GM23338 (cell line): ENCODE measurements at regions not wholly inside any gene's neighbourhood (a gene's known extent, or its start where the extent isn't known, plus 50 kb on each side); places are given as distances from the start of the nearest gene placed in this dataset.

Experiments used
- ATAC-seq: fragments of 200-7000 bp; cut with Tn5 transposase; 3 replicates; pipeline ENCODE4 v1.9.1; 2020
- DNase-seq: peaks from one replicate; pipeline ENCODE4 v3.0.0-alpha.2; 2015; ENCODE audit warnings: low spot score
- H2AFZ ChIP-seq: fragments of 200-600 bp; sonication (generic); 2 replicates; pipeline ENCODE4 v1.8.0; 2016; ENCODE audit warnings: antibody characterized with exemption, mild to moderate bottlenecking, moderate library complexity
- H3F3A ChIP-seq: fragments of 200-600 bp; sonication (generic); replicated peaks from 2 replicates; pipeline ENCODE4 v1.8.0; 2017; ENCODE audit warnings: antibody characterized with exemption, mixed run types, low read depth
- H3K27ac ChIP-seq: fragments of 200-600 bp; sonication (generic); 2 replicates; pipeline ENCODE4 v1.6.1; 2016; ENCODE audit warnings: low read depth
- H3K27me3 ChIP-seq: fragments of 200-600 bp; sonication (generic); 2 replicates; pipeline ENCODE4 v1.8.0; 2016; ENCODE audit warnings: mild to moderate bottlenecking, mixed run types, moderate library complexity; ENCODE audit not compliant: insufficient read depth
- H3K36me3 ChIP-seq: fragments of 200-600 bp; sonication (generic); 2 replicates; pipeline ENCODE4 v1.8.0; 2016; ENCODE audit warnings: mild to moderate bottlenecking; ENCODE audit not compliant: insufficient read depth
- H3K4me1 ChIP-seq: fragments of 200-600 bp; sonication (generic); 2 replicates; pipeline ENCODE4 v1.8.0; 2016; ENCODE audit warnings: mild to moderate bottlenecking, moderate library complexity; ENCODE audit not compliant: insufficient read depth
- H3K4me2 ChIP-seq: fragments of 200-600 bp; sonication (generic); 2 replicates; pipeline ENCODE4 v1.7.1; 2017; ENCODE audit warnings: mixed run types
- H3K4me3 ChIP-seq: fragments of 200-600 bp; sonication (generic); 2 replicates; pipeline ENCODE4 v1.6.1; 2016; ENCODE audit warnings: mixed run types
- H3K79me2 ChIP-seq: fragments of 200-600 bp; sonication (generic); replicated peaks from 2 replicates; pipeline ENCODE4 v1.8.0; 2017; ENCODE audit warnings: mild to moderate bottlenecking; ENCODE audit not compliant: insufficient read depth
- H3K9me2 ChIP-seq: fragments of 200-600 bp; sonication (generic); 2 replicates; pipeline ENCODE4 v1.8.0; 2017; ENCODE audit not compliant: insufficient read depth
- H4K20me1 ChIP-seq: fragments of 200-600 bp; sonication (generic); replicated peaks from 2 replicates; pipeline ENCODE4 v1.8.0; 2017; ENCODE audit warnings: mild to moderate bottlenecking; ENCODE audit not compliant: insufficient read depth
- H3K27ac Mint-ChIP-seq: 2 replicates; pipeline ENCODE4 v1.8.0; 2020; ENCODE audit warnings: inconsistent platforms, mild to moderate bottlenecking, moderate library complexity, mixed read lengths
- H3K27me3 Mint-ChIP-seq: 3 replicates; pipeline ENCODE4 v1.8.0; 2022; ENCODE audit warnings: low read depth, mild to moderate bottlenecking, moderate library complexity, mixed read lengths, inconsistent platforms; ENCODE audit not compliant: insufficient read depth, poor library complexity
- H3K36me3 Mint-ChIP-seq: 3 replicates; pipeline ENCODE4 v1.8.0; 2021; ENCODE audit warnings: low read depth, mild to moderate bottlenecking, inconsistent platforms, moderate library complexity, mixed read lengths
- H3K4me1 Mint-ChIP-seq: 3 replicates; pipeline ENCODE4 v1.8.0; 2020; ENCODE audit warnings: mild to moderate bottlenecking, inconsistent platforms, mixed read lengths
- H3K4me3 Mint-ChIP-seq: 3 replicates; pipeline ENCODE4 v1.8.0; 2021; ENCODE audit warnings: moderate library complexity, mild to moderate bottlenecking, inconsistent platforms, mixed read lengths
- H3K9me3 Mint-ChIP-seq: 3 replicates; pipeline ENCODE4 v1.8.0; 2020; ENCODE audit warnings: moderate library complexity, mild to moderate bottlenecking, inconsistent platforms, mixed read lengths
- CREB1 ChIP-seq: fragments of 250-450 bp; sonication (Bioruptor Pico); IDR thresholded peaks from 2 replicates; pipeline ENCODE4 v1.5.0; 2020; ENCODE audit warnings: low read depth, mild to moderate bottlenecking, moderate library complexity
- CTCF ChIP-seq, 2 experiments: fragments of 200-600 bp in 1 of 2; sonication (generic) in 1 of 2; conservative IDR thresholded peaks; 2 replicates each; pipeline versions ENCODE4 v1.5.1 to v1.6.1; 2016 to 2017; ENCODE audit warnings: antibody characterized with exemption in 2 of 2, low read depth in 2 of 2, mild to moderate bottlenecking in 2 of 2, moderate library complexity in 1 of 2
- ETS1 ChIP-seq: IDR thresholded peaks from 2 replicates; pipeline ENCODE4 v1.6.1; 2016; ENCODE audit warnings: antibody characterized with exemption
- EZH2 ChIP-seq: fragments of 200-600 bp; sonication (generic); IDR thresholded peaks from one replicate; pipeline ENCODE4 v1.8.0; 2017; ENCODE audit warnings: antibody characterized with exemption, mild to moderate bottlenecking, low read depth; ENCODE audit not compliant: unreplicated experiment
- EZH2phosphoT487 ChIP-seq: fragments of 200-600 bp; sonication (generic); IDR thresholded peaks from one replicate; pipeline ENCODE4 v1.8.1; 2018; ENCODE audit warnings: antibody characterized with exemption; ENCODE audit not compliant: unreplicated experiment
- JUNB ChIP-seq: IDR thresholded peaks from one replicate; pipeline ENCODE4 v1.6.1; 2016; ENCODE audit warnings: antibody characterized with exemption; ENCODE audit not compliant: unreplicated experiment
- NANOG ChIP-seq: IDR thresholded peaks from 2 replicates; pipeline ENCODE4 v1.6.1; 2016; ENCODE audit warnings: antibody characterized with exemption, borderline replicate concordance
- POLR2AphosphoS5 ChIP-seq: IDR thresholded peaks from 2 replicates; pipeline ENCODE4 v1.6.1; 2016; ENCODE audit warnings: antibody characterized with exemption, low read depth
- REST ChIP-seq: IDR thresholded peaks from one replicate; pipeline ENCODE4 v1.6.1; 2018; ENCODE audit warnings: antibody characterized with exemption; ENCODE audit not compliant: unreplicated experiment
- STAT1 ChIP-seq: IDR thresholded peaks from one replicate; pipeline ENCODE4 v1.6.1; 2016; ENCODE audit warnings: antibody characterized with exemption; ENCODE audit not compliant: unreplicated experiment
- ZNF114 ChIP-seq: fragments of 250-450 bp; sonication (Bioruptor Pico); IDR thresholded peaks from 2 replicates; pipeline ENCODE4 v1.5.0; 2020; ENCODE audit warnings: mild to moderate bottlenecking, moderate library complexity
- ZNF331 ChIP-seq: fragments of 250-450 bp; sonication (Bioruptor Pico); IDR thresholded peaks from 2 replicates; pipeline ENCODE4 v1.5.0; 2020; ENCODE audit warnings: low read depth, mild to moderate bottlenecking, moderate library complexity
- ZNF462 ChIP-seq: fragments of 250-450 bp; sonication (Bioruptor Pico); IDR thresholded peaks from 2 replicates; pipeline ENCODE4 v1.5.0; 2020; ENCODE audit warnings: mild to moderate bottlenecking, moderate library complexity

- no peaks in the 10 kb centered on the region for H3K79me2 ChIP-seq
- H3K27me3 Mint-ChIP-seq = no peaks in the 10 kb centered on the region
- H3K27ac ChIP-seq = no peak overlapping the region
- DNase-seq = no peak
- H3K9me3 Mint-ChIP-seq = peaks cover 19% of the 10 kb centered on the region
- no peak for TF ChIP-seq STAT1
- no peak for TF ChIP-seq ZNF331 (CRISPR knock-in tag)
- TF ChIP-seq REST = no peak
- TF ChIP-seq JUNB = no peak
- no peak for TF ChIP-seq CREB1
- TF ChIP-seq NANOG = no peak
- TF ChIP-seq ETS1 = no peak
- TF ChIP-seq ZNF114 (CRISPR knock-in tag) = no peak
- no peak for TF ChIP-seq POLR2AphosphoS5
- TF ChIP-seq EZH2phosphoT487 = no peak
- TF ChIP-seq EZH2 = no peak
- no peak for TF ChIP-seq ZNF462 (CRISPR knock-in tag)
- no peak for TF ChIP-seq CTCF (conservative IDR thresholded peaks at IDR 0.05; ENCODE audit: low read depth in 2 of 2)
- no peaks in the 10 kb centered on the region for H3K4me1 ChIP-seq
- no peak overlapping the region for H3K4me2 ChIP-seq
- no peaks in the 10 kb centered on the region for H3K36me3 ChIP-seq
- H4K20me1 ChIP-seq = no peaks in the 10 kb centered on the region
- H3K4me3 Mint-ChIP-seq = no peak overlapping the region
- no peaks in the 10 kb centered on the region for H3F3A ChIP-seq
- H3K9me2 ChIP-seq = peaks cover 4% of the 10 kb centered on the region; the same call in 1 of the 2 replicates
- ATAC-seq = no peak
- H3K27ac Mint-ChIP-seq = no peak overlapping the region
- H2AFZ ChIP-seq = no peak overlapping the region
- peaks cover 17% of the 10 kb centered on the region for H3K36me3 Mint-ChIP-seq
- H3K4me1 Mint-ChIP-seq = peaks cover 2% of the 10 kb centered on the region; the same call in 1 of the 3 replicates
- no peak overlapping the region for H3K4me3 ChIP-seq
- no peaks in the 10 kb centered on the region for H3K27me3 ChIP-seq
Observed at GRCh38 chr4:166458756-166459155, 585.7 kb downstream of the TLL1 start.
